ENCODE measurements at regions not wholly inside any gene's neighbourhood (a gene's known extent, or its start where the extent isn't known, plus 50 kb on each side); places are given as distances from the start of the nearest gene placed in this dataset.
"Not testable (repeated sequence)": the region's sequence is repeated elsewhere in the genome, so short reads cannot be mapped to it uniquely, and the experiment has no call there.

DNA sequence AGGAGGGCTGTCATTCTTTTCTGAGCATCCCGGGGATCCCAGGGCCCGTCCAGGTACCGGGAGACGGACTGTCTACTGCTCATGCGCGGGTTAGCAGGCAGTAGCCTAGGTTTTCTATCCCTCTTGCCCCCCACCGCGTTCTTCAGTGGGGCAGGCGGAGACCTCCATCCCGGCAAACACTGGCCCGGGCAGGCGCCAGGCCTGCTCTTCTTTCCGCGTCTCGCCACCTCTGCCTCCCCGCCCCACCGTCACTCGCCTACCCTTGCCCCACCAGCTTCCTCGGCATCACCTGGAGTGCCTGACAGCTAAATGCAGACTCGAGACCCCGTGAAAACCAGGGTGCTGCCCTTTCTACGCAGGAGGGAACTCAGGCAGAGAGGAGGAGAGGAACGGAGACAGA, 1937.7 kb upstream of the DEFB115 start:
- no peak for DNase-seq (ENCODE audit: low read depth in 4 of 4, low spot score in 2 of 4)

DNA sequence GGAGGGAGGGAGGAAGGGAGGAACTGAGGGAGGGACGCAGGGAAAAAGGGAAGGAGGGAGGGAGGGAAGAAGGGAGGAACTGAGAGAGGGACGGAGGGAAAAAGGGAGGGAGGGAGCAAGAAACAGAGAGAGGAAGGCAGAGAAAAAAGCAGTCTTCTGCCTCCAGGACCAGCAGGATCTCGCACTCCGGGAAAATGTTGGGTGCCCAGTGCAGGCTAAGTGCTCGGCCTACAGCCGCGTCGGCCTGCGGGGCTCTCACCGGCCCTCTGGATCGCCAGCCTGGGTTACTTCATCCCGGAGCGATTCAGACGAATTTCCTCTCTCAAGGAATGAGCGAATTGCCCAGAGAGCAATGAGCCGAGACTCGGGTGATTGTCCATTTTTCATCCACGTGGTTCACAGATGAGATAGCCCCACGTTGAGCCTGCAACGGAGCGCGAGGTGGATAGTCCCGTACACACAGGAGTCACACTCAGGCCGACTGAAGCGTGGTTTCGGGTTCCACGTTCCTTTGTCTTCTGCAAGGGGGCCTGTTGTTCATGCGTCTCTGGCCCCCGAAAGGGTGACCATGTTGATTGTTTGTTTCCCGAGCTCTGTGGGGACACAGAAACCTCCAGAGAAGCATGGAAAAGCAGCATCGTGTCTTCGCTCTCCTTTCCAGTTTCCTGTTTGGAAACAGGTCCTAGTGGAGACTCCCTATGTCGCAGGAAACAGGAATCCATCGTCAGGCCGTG, 1937.1 kb upstream of the DEFB115 start:
- DNase-seq (ENCODE audit: low read depth in 4 of 4, low spot score in 2 of 4) = not testable (repeated sequence)

DNA sequence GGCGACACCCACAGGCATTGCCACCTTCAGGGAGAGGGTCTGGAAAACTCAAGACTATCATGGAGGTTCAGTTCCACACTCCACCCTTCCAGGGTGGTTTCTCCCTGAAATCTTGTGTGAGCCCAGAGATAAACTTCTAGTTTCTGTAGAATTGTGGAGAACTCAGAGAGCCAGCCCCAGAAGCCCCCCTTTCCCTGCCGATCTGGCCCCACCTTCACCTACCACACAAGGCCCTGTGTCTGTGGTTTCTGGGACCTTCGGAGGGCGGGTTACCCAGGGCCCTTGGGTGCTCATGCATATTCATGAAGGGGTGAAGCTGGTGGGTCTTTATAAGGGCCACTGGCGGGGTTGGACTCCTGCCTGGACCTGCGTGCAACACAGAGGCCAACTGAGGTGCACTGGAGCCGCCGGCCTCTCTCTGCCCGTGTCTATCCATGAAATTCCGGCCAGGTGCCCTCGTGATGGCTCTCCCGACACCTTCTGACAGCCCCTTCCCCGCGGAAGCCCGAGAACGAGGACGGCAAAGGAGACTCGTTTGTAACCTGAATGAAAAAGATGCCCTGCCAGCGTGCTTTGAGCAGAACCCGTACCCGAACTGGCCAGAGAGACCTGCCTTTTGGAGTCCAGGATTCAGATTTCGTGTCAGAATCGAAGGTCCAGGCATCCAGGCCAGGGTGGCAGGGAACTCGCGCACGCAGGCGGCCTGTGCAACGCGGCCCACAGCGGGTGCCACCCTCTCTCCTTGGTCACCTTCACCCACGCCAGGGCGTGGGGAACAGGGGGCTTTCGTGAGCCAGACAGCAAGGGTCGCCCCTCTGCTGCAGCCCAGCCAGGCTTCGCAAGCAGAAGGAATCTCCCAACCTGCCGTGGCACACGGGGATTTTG, 1933.6 kb upstream of the DEFB115 start:
- not testable (repeated sequence) for DNase-seq (ENCODE audit: low read depth in 4 of 4, low spot score in 2 of 4)

DNA sequence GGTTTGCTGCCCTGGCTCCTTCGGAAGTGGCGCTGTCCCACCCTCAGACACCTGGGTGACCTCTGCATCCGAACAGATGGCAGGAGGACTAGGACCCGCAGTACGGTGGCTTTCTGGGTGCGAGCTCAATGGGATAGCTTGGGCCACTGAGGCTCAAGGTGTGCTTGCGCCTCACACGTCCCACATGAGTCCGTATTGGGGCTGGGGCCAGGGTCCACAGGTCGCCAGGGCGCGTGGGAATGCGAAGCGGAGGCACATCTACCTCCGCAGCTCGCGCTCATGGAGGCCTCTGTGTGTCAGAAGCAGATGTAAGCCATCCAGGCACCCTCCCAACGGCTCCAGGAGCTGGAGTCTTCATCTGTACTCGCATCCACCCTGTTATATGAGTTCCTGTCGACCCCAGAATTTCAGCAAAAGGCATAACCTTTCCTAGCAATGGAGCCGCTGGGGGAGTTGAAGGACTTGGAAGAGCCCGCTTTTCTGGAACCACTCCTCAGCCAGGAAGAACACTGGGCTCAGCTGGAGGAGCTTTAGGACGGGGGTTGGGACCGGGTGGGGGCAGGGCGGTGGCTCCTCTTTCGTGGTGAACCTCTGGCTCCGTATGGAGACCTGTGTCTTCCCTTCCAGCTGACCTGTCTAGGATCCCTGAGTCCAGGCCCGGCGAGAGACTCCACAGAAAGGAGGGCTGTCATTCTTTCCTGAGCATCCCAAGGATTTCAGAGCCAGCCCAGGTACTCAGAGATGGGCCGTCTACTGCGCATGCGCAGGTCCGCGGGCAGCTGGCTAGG, 1932.8 kb upstream of the DEFB115 start:
- not testable (repeated sequence) for DNase-seq (ENCODE audit: low read depth in 4 of 4, low spot score in 2 of 4)

DNA sequence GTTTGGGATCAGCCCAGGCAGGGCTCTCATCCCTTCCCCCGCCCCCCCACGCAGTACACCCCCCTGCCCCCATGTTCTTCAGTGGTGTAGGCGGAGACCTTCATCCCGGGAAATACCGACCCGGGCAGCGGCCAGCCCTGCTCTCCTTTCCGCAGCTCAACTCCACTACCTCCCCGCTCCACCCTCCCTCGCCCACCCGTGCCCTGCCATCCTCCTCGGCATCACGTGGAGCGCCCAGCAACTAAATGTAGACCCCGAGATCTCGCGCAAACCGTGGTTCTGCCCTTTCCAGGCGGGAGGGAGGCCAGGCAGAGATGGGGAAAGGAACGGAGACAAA, 1932.2 kb upstream of the DEFB115 start:
- DNase-seq (ENCODE audit: low read depth in 4 of 4, low spot score in 2 of 4) = no peak

DNA sequence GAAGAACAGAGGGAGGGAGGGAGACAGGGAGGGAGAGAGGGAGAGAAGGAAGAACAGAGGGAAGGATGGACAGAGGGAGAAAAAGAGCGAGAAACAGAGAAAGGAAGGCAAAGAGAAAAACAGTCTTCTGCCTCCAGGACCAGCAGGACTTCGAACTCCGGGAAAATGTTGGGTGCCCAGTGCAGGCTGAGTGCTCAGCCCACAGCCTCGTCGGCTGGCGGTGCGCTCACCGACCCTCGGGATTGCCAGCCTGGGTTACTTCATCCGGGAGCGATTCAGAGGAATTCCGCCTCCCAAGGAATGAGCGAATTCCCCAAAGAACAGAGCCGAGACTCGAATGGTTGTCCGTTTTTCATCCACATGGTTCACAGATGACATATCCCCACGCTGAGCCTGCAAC, 1931.7 kb upstream of the DEFB115 start:
- DNase-seq (ENCODE audit: low read depth in 4 of 4, low spot score in 2 of 4) = not testable (repeated sequence)

DNA sequence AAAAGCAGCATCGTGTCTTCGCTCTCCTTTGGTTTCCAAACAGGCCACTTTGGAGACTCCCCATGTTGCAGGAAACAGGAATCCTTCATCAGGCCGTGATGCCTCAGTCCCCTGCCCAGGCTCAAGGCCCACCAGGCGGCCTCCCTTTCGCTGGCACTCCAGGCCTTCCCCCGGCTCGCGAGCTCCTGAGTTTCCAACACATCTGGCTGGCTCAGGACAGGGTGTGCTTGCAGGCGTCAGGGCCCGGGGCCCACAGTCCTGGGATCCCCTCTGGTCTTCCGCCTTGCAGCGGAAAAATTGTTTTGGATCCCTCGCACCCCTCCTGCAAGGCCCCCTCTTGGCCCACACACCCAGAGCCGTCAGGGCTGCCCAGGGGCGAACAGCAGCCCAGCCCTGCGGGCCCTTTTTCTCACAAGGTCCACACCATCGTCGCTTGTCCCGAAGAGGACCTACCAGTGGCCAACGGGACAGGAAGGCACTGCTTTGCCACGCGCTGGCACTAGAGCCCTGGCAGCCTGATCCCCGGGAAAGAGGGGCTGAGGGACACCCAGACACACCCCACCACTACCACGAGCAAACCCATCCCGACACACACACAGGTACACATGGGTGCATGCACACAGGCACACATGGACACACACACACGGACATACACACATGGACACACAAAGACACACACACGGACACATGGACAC, 1930.9 kb upstream of the DEFB115 start:
- DNase-seq (ENCODE audit: low read depth in 4 of 4, low spot score in 2 of 4) = no peak

DNA sequence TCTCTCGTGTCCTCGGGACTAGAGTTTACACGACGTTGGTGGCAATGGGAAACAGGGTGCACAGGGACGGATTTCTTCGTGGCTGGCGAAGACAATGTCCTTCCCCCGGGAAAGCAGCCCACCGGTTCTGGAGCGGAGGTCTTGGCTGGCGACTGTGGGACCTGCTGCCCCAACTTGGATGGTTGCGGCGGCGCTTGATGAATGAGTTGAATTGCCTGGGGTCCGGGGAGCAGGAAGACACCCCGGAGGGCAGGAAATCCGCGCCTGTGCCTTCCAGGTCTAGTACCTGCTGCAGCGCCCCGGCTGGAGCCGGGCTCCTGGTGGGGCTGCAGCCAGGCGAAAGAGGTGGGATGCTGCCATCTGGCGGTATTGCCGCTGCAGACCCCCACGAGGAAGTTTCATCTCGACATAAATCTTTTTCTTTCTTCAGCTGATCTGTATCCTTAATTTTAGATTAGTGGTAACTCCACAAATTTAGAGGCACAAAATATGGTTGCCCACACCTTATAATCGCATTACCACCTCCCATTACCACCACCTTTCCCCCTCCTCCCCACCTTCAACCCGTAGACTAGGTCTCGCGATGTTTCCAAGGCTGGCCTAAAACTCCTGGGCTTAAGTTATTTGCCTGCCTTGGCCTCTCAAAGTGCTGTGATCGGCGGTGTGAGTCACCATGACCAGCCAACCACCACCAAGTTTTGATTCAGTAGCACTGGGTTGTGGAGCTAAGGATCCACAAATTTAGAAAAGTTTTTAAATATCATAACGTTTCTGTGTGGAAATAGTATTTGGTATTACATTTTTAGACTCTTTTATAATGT, 1929.7 kb upstream of the DEFB115 start:
- DNase-seq (ENCODE audit: low read depth in 4 of 4, low spot score in 2 of 4) = peak in 1 of 4 donors; percentile 15

DNA sequence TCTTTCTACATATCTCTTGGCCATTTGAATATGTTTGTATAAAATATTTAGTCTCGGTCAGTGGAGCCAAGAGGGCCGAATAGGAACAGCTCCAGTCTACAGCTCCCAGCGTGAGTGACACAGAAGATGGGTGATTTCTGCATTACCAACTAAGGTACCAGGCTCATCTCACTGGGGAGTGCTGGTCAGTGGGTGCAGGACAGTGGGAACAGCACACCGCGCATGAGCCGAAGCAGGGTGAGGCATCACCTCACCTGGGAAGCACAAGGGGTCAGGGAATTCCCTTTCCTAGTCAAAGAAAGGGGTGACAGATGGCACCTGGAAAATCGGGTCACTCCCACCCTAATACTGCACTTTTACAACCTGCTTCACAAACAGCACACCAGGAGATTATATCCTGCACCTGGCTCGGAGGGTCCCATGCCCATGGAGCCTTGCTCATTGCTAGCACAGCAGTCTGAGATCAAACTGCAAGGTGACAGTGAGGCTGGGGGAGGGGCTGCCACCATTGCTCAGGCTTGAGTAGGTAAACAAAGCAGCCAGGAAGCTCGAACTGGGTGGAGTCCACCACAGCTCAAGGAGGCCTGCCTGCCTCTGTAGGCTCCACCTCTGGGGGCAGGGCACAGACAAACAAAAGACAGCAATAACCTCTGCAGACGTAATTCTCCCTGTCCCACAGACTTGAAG, 1926.9 kb upstream of the DEFB115 start:
- DNase-seq (ENCODE audit: low read depth in 4 of 4, low spot score in 2 of 4) = not testable (repeated sequence)

DNA sequence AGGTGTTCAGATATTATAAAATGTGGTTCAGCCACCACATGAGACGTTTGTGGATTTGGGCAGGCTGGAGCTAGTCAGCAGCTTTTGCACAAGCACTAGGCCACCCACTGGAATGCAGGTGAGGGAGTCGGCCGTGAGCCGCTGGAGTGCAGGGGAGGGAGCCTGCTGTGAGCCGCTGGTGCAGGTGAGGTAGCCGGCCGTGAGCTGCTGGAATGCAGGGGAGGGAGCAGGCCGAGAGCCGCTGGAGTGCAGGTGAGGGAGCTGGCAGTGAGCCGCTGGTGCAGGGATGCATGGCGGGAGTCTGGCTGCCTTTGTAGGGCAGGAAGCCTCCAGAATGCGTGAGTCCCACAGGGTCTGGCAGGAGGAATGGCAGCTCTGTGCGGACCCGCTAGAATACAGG, 1907.6 kb upstream of the DEFB115 start:
- DNase-seq (ENCODE audit: low read depth in 4 of 4, low spot score in 2 of 4) = no peak

DNA sequence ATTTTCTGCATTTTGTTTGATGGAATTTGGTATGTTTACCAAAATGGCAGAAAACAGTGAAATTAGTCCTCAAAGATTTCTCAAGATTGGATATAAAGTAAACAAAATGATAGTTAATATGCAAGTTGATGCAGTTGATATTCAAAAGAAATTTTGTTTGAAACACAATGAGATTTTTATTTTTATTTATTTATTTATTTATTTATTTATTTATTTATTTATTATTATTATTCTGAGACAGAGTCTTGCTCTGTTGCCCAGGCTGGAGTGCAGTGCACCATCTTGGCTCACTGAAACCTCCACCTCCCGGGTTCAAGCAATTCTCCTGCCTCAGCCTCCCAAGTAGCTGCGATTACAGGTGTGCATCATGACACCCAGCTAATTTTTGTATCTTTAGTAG, 1881.5 kb upstream of the DEFB115 start:
- DNase-seq (ENCODE audit: low read depth in 4 of 4, low spot score in 2 of 4) = not testable (repeated sequence)

DNA sequence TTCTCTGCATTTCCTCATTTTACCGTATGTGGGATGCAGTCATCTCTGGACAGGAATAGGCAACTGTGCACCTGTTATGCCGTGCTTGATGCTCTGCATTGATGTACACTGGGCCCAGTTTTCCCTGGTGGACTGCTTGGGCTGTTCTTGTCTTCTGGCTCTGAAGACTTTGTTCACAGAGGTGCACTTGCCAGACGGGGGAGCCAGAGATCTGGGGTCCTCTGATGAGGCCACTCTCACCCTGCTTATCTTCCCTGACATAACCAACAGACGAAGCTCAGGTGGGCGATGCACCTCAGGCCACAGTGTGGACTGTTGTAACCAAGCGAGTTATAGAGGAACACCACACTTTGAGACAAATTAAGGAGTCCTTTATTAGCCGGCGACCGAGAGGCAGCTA, 1864.6 kb upstream of the DEFB115 start:
- not testable (repeated sequence) for DNase-seq (ENCODE audit: low read depth in 4 of 4, low spot score in 2 of 4)

DNA sequence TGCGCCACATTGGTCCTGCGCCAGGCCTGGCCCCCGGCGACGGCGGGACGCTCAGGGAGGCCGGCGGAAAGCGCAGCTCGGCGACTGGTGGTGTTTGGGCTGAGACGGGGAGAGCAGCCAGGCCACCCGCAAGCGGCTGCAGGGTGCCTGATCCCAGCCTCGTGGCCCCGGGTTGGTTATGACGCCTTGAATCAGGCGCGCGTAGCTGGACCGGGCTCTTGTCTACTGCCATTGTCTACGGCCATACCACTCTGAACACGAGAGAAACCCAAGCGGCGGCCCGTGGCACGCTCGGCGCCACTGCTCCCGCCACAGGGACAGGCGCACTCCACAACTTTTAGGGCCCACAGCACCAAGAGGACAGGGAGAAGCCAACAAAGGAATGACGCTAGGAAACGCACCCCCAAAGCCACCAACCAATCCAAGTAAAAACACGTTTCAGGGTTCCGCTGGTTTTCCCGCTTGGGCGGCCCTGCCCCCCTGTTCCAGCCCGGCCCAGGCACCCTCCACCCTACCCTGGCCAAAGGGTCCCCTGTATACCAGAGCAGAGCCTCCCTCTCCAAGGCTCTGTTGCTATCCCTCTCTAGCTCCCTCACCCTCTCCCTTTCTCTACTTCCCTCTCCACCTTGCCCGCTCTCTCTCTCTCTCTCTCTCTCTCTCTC, 1849.3 kb upstream of the DEFB115 start:
- no peak for DNase-seq (ENCODE audit: low read depth in 4 of 4, low spot score in 2 of 4)

DNA sequence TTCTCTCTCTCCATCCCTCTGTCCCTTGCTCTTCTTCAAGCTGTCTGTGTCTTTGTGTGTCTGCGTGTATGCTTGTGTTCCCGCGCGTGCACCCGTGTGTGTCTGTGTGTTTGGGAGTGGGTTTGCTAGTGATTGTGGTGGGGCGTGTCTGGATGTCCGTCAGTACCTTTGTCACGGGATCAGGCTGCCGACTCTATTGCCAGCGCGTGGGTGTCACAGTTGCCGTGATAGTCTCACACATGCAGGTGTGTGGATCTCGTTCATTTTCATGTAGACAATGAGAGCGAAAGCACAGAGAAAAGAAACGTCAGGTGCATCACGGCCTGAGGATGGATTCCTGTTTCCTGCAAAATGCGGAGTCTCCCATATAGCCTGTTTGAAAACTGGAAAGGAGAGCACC, 1848.8 kb upstream of the DEFB115 start:
- DNase-seq (ENCODE audit: low read depth in 4 of 4, low spot score in 2 of 4) = not testable (repeated sequence)

DNA sequence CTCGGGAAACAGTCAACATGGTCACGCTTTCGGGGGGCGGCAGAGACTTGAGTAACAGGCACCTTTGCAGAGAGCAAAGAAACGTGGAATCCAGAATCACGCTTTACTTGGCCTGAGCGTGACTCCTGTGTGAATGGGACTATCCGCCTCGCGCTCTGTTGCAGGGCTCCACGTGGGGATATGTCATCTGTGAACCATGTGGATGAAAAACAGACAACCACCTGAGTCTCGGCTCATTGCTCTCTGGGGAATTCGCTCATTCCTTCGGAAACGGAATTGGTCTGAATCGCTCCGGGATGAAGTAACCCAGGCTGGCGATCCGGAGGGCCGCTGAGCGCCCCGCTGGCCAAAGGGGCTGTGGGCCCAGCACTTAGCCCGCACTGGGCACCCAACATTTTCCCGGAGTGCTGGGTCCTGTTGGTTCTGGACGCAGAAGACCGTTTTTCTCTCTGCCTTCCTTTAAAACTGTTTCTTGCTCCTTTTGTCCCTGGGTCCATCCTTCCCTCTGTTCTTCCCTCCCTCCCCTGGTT, 1848.2 kb upstream of the DEFB115 start:
- DNase-seq (ENCODE audit: low read depth in 4 of 4, low spot score in 2 of 4) = not testable (repeated sequence)

DNA sequence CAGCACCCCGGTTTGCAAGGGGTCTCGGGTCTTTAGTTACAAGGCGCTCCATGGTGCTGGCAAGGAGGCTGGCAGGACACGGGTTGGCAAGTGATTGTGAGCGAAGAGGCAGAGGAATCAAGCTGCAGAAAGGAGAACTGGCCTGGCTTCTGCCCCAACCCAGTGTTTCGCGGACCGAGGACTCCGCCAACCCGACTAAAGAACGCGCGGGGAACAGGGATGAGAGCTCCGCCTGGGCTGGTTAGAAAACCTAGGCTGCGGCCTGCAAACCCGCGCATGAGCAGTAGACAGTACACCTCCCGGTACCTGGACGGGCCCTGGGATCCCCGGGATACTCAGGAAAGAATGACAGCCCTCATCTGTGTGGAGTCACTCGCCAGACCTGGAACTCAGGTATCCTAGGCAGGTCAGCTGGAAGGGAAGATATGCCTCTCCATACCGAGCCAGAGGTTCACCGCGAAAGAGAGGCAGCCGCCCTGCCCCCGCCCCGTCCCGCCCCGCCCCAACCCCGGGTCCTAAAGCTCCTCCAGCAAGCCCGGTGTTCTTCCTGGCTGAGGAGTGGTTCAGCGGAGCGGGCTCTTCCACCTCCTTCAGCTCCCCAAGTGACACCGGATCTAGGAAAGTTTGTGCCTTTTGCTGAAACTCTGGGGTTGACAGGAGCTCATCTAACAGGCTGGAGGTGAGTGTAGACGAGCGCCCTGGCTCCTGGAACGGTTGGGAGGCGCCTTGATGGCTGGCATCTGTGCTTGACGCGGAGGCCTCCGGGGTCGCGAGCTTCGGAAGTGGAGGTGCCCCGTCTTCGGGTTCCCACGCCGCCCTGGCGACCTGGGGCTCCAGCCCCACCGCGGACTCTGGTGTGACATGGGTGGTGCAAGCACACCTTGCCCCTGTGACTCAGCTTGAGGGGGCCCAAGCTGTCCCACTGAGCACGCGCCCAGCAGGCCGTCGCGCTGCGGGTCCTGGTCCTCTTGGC, 1847.3 kb upstream of the DEFB115 start:
- DNase-seq (ENCODE audit: low read depth in 4 of 4, low spot score in 2 of 4) = no peak

DNA sequence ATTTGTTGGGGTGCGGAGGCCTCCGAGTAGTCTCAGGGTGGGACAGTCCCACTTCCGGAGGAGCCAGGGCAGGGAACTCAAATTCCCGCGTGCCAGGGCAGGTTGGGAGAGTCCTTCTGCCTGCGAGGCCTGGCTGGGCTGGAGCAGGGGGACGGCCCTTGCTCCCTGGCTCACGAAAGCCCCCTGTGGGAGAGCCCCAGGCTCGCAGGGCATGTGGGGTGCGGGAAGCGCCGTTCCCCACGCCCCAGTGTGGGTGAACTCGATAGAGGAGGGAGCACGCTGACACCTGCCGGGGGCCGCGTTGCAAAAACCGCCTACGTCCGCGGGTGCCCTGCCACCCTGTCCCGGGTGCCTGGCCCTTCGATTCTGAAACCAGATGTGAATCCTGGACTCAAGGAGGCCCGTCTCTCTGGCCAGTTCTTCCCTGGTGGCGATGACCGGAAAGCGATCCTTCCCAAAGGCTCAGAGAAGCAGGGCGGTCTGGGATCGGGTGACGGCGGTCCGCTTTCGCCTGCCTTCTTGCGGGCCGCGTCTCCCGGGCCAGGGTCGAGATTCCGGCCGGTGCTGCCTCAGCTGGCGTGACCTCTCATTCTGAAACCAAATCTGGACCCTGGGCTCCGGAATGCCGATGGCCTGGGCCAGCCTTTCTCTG, 1846.5 kb upstream of the DEFB115 start:
- no peak for DNase-seq (ENCODE audit: low read depth in 4 of 4, low spot score in 2 of 4)
